Duodenal mucosa (tissue), 2 donors: ENCODE measurements at regions not wholly inside any gene's neighbourhood (a gene's known extent, or its start where the extent isn't known, plus 50 kb on each side); places are given as distances from the start of the nearest gene placed in this dataset.

Experiments used
- H3K27ac ChIP-seq: one replicate; pipeline ENCODE4 v1.7.0; 2013; ENCODE audit warnings: low read depth, low read length
- H3K27me3 ChIP-seq, 2 donors: one replicate each; pipeline ENCODE4 v1.7.0; 2013; ENCODE audit warnings: low read length in 2 of 2, control low read depth in 1 of 2; ENCODE audit not compliant: insufficient read depth in 2 of 2, control insufficient read depth in 1 of 2
- H3K36me3 ChIP-seq, 2 donors: one replicate each; pipeline ENCODE4 v1.7.0; 2013; ENCODE audit warnings: low read length in 2 of 2, control low read depth in 1 of 2; ENCODE audit not compliant: insufficient read depth in 2 of 2, control insufficient read depth in 1 of 2
- H3K4me1 ChIP-seq, 2 donors: one replicate each; pipeline ENCODE4 v1.7.0; 2013; ENCODE audit warnings: low read length in 2 of 2, control low read depth in 1 of 2; ENCODE audit not compliant: insufficient read depth in 2 of 2, control insufficient read depth in 1 of 2
- H3K4me3 ChIP-seq, 2 donors: one replicate each; pipeline ENCODE4 v1.7.0; 2013; ENCODE audit warnings: low read length in 2 of 2, low read depth in 1 of 2
- H3K9ac ChIP-seq, 2 donors: one replicate each; pipeline ENCODE4 v1.7.0; 2013; ENCODE audit warnings: low read length in 2 of 2, low read depth in 1 of 2
- H3K9me3 ChIP-seq, 2 donors: one replicate each; pipeline ENCODE4 v1.7.0; 2013; ENCODE audit warnings: low read length in 2 of 2, control low read depth in 1 of 2; ENCODE audit not compliant: control insufficient read depth in 1 of 2

GRCh38 chr6:144335311-144335861, 50.3 kb downstream of the UTRN start:
- Histone ChIP-seq H3K27ac (no peak overlapping the region), H3K9ac (no peak overlapping the region), H3K36me3 (no peaks in the 10 kb centered on the region), H3K4me3 (no peak overlapping the region), H3K9me3 (no peaks in the 10 kb centered on the region), H3K27me3 (no peaks in the 10 kb centered on the region), H3K4me1 (peaks cover 31 to 36% of the 10 kb centered on the region in 2 donors)

GRCh38 chr6:144335914-144336313, 50.8 kb downstream of the UTRN start:
- no peaks in the 10 kb centered on the region for H3K9me3 ChIP-seq
- no peaks in the 10 kb centered on the region for H3K36me3 ChIP-seq
- no peak overlapping the region for H3K27ac ChIP-seq
- H3K27me3 ChIP-seq: no peaks in the 10 kb centered on the region
- H3K9ac ChIP-seq: no peak overlapping the region
- H3K4me3 ChIP-seq: no peak overlapping the region
- H3K4me1 ChIP-seq: peaks cover 35 to 41% of the 10 kb centered on the region in 2 donors

GRCh38 chr6:144336900-144337299, 51.8 kb downstream of the UTRN start:
- no peaks in the 10 kb centered on the region for H3K36me3 ChIP-seq
- peaks cover 42 to 51% of the 10 kb centered on the region in 2 donors for H3K4me1 ChIP-seq
- H3K27ac ChIP-seq: no peak overlapping the region
- H3K27me3 ChIP-seq: no peaks in the 10 kb centered on the region
- no peaks in the 10 kb centered on the region for H3K9me3 ChIP-seq
- H3K9ac ChIP-seq: no peak overlapping the region
- no peak overlapping the region for H3K4me3 ChIP-seq

GRCh38 chr6:144338474-144338873, 53.3 kb downstream of the UTRN start:
- H3K36me3 ChIP-seq: no peaks in the 10 kb centered on the region
- no peak overlapping the region for H3K4me3 ChIP-seq
- no peaks in the 10 kb centered on the region for H3K9me3 ChIP-seq
- peaks cover 53 to 62% of the 10 kb centered on the region in 2 donors for H3K4me1 ChIP-seq
- no peaks in the 10 kb centered on the region for H3K27me3 ChIP-seq
- no peak overlapping the region for H3K9ac ChIP-seq
- no peak overlapping the region for H3K27ac ChIP-seq

- H3K27ac ChIP-seq: no peak overlapping the region
- peaks cover 60 to 68% of the 10 kb centered on the region in 2 donors for H3K4me1 ChIP-seq
- no peaks in the 10 kb centered on the region for H3K36me3 ChIP-seq
- no peak overlapping the region for H3K9ac ChIP-seq
- no peaks in the 10 kb centered on the region for H3K9me3 ChIP-seq
- H3K4me3 ChIP-seq: no peak overlapping the region
- no peaks in the 10 kb centered on the region for H3K27me3 ChIP-seq
These were observed 54.0 kb downstream of the UTRN start for GRCh38 chr6:144338951-144339700.

- H3K4me3 ChIP-seq: no peak overlapping the region
- H3K9ac ChIP-seq: no peak overlapping the region
- H3K36me3 ChIP-seq: no peaks in the 10 kb centered on the region
- peaks cover 57 to 69% of the 10 kb centered on the region in 2 donors for H3K4me1 ChIP-seq
- H3K27ac ChIP-seq: no peak overlapping the region
- no peaks in the 10 kb centered on the region for H3K27me3 ChIP-seq
- no peaks in the 10 kb centered on the region for H3K9me3 ChIP-seq
These were observed 54.8 kb downstream of the UTRN start for GRCh38 chr6:144339859-144340452.

GRCh38 chr6:144340541-144341371, 55.6 kb downstream of the UTRN start:
- Histone ChIP-seq H3K4me1 (peaks cover 49 to 62% of the 10 kb centered on the region in 2 donors), H3K36me3 (no peaks in the 10 kb centered on the region), H3K9me3 (no peaks in the 10 kb centered on the region), H3K4me3 (no peak overlapping the region), H3K27ac (no peak overlapping the region), H3K9ac (no peak overlapping the region), H3K27me3 (no peaks in the 10 kb centered on the region)

GRCh38 chr6:144341831-144342527, 56.8 kb downstream of the UTRN start:
- H3K9me3 ChIP-seq: no peaks in the 10 kb centered on the region
- no peak overlapping the region for H3K9ac ChIP-seq
- H3K27me3 ChIP-seq: no peaks in the 10 kb centered on the region
- H3K36me3 ChIP-seq: no peaks in the 10 kb centered on the region
- peaks cover 40 to 53% of the 10 kb centered on the region in 2 donors for H3K4me1 ChIP-seq
- no peak overlapping the region for H3K27ac ChIP-seq
- H3K4me3 ChIP-seq: no peak overlapping the region

GRCh38 chr6:144343701-144344428, 58.7 kb downstream of the UTRN start:
- no peaks in the 10 kb centered on the region for H3K36me3 ChIP-seq
- peak overlapping the region; percentile 37 to 57 for H3K4me3 ChIP-seq
- H3K4me1 ChIP-seq: peaks cover 39 to 50% of the 10 kb centered on the region in 2 donors
- H3K27ac ChIP-seq: peak overlapping the region; percentile 33
- no peaks in the 10 kb centered on the region for H3K27me3 ChIP-seq
- H3K9me3 ChIP-seq: no peaks in the 10 kb centered on the region
- peak overlapping the region; percentile 30 to 42 for H3K9ac ChIP-seq
